ENCODE measurements at regions not wholly inside any gene's neighbourhood (a gene's known extent, or its start where the extent isn't known, plus 50 kb on each side); places are given as distances from the start of the nearest gene placed in this dataset.

- H3K36me3 ChIP-seq, result no peaks in the 10 kb centered on the region
- H3K4me3 ChIP-seq, result no peak overlapping the region
- H3K27me3 ChIP-seq, result no peaks in the 10 kb centered on the region
- no peak overlapping the region for H3K27ac ChIP-seq
- H3K4me1 ChIP-seq, result no peaks in the 10 kb centered on the region
- no peaks in the 10 kb centered on the region for H3K9me3 ChIP-seq
- DNase-seq (ENCODE audit: low spot score in 2 of 2), result no peak
- TF ChIP-seq POLR2A (IDR thresholded peaks at IDR 0.05) (no peak), EP300 (IDR thresholded peaks at IDR 0.05) (no peak), CTCF (IDR thresholded peaks at IDR 0.05) (no peak)
Measured at GRCh38 chr6:95865857-95866256, 149.9 kb upstream of the FUT9 start.

GRCh38 chr6:95866732-95867131, 149.0 kb upstream of the FUT9 start:
- 36 to 40% methylated on average over 7 of the region's 7 CpGs for WGBS, 2 donors
- no peak for DNase-seq (ENCODE audit: low spot score in 2 of 2)
- TF ChIP-seq EP300 (IDR thresholded peaks at IDR 0.05) (no peak), CTCF (IDR thresholded peaks at IDR 0.05) (no peak), POLR2A (IDR thresholded peaks at IDR 0.05) (no peak)
- no peaks in the 10 kb centered on the region for H3K9me3 ChIP-seq
- no peaks in the 10 kb centered on the region for H3K36me3 ChIP-seq
- H3K4me1 ChIP-seq, result no peaks in the 10 kb centered on the region
- H3K4me3 ChIP-seq, result no peak overlapping the region
- H3K27ac ChIP-seq, result no peak overlapping the region
- no peaks in the 10 kb centered on the region for H3K27me3 ChIP-seq

GRCh38 chr6:95867205-95867604, 148.6 kb upstream of the FUT9 start:
- no peak for DNase-seq (ENCODE audit: low spot score in 2 of 2)
- no peaks in the 10 kb centered on the region for H3K27me3 ChIP-seq
- no peaks in the 10 kb centered on the region for H3K4me1 ChIP-seq
- TF ChIP-seq CTCF (IDR thresholded peaks at IDR 0.05) (no peak), EP300 (IDR thresholded peaks at IDR 0.05) (no peak), POLR2A (IDR thresholded peaks at IDR 0.05) (no peak)
- H3K4me3 ChIP-seq, result no peak overlapping the region
- no peaks in the 10 kb centered on the region for H3K9me3 ChIP-seq
- no peaks in the 10 kb centered on the region for H3K36me3 ChIP-seq
- no peak overlapping the region for H3K27ac ChIP-seq
- WGBS, 2 donors, result 86 to 92% methylated on average over 5 of the region's 5 CpGs

GRCh38 chr6:95877480-95877879, 138.3 kb upstream of the FUT9 start:
- Histone ChIP-seq H3K4me1 (no peaks in the 10 kb centered on the region), H3K27me3 (no peaks in the 10 kb centered on the region), H3K36me3 (no peaks in the 10 kb centered on the region), H3K9me3 (no peaks in the 10 kb centered on the region), H3K4me3 (no peak overlapping the region), H3K27ac (no peak overlapping the region)
- DNase-seq (ENCODE audit: low spot score in 2 of 2), result no peak
- WGBS, 2 donors, result 21 to 28% methylated on average over 1 of the region's 1 CpG
- TF ChIP-seq POLR2A (IDR thresholded peaks at IDR 0.05), result no peak
- no peak for TF ChIP-seq CTCF (IDR thresholded peaks at IDR 0.05)
- no peak for TF ChIP-seq EP300 (IDR thresholded peaks at IDR 0.05)

GRCh38 chr6:95879856-95880255, 135.9 kb upstream of the FUT9 start:
- 64 to 80% methylated on average over 1 of the region's 1 CpG for WGBS, 2 donors
- no peak for DNase-seq (ENCODE audit: low spot score in 2 of 2)
- Histone ChIP-seq H3K27ac (no peak overlapping the region), H3K27me3 (no peaks in the 10 kb centered on the region), H3K4me1 (no peaks in the 10 kb centered on the region), H3K4me3 (no peak overlapping the region), H3K36me3 (no peaks in the 10 kb centered on the region), H3K9me3 (no peaks in the 10 kb centered on the region)
- no peak for TF ChIP-seq EP300 (IDR thresholded peaks at IDR 0.05)
- no peak for TF ChIP-seq POLR2A (IDR thresholded peaks at IDR 0.05)
- TF ChIP-seq CTCF (IDR thresholded peaks at IDR 0.05), result no peak
